Mesenchymal stem cell (in vitro differentiated cells and primary cell): ENCODE measurements at regions not wholly inside any gene's neighbourhood (a gene's known extent, or its start where the extent isn't known, plus 50 kb on each side); places are given as distances from the start of the nearest gene placed in this dataset.
A peak's percentile ranks its signal among the peaks of the same experiment; 100 is the strongest.

Experiments
- DNase-seq: peaks from one replicate; pipeline ENCODE4 v3.0.0-alpha.2; 2013
- H2AFZ ChIP-seq: one replicate; pipeline ENCODE4 v1.6.1; 2013; ENCODE audit warnings: low read depth, mild to moderate bottlenecking, control low read depth, inconsistent platforms, low read length, moderate library complexity
- H2AK5ac ChIP-seq: 2 replicates; pipeline ENCODE4 v1.6.1; 2013; ENCODE audit warnings: low read length, moderate library complexity, mild to moderate bottlenecking, inconsistent platforms; ENCODE audit not compliant: severe bottlenecking
- H2BK120ac ChIP-seq: one replicate; pipeline ENCODE4 v1.6.1; 2013; ENCODE audit warnings: low read depth, mild to moderate bottlenecking, inconsistent platforms, low read length, moderate library complexity
- H2BK12ac ChIP-seq, 2 experiments: one replicate each; pipeline ENCODE4 v1.6.1; 2013; ENCODE audit warnings: inconsistent platforms in 2 of 2, low read length in 2 of 2, mild to moderate bottlenecking in 2 of 2, moderate library complexity in 2 of 2, control low read depth in 1 of 2
- H2BK15ac ChIP-seq: one replicate; pipeline ENCODE4 v1.6.1; 2013; ENCODE audit warnings: mild to moderate bottlenecking, low read depth, inconsistent platforms; ENCODE audit not compliant: poor library complexity, severe bottlenecking
- H2BK5ac ChIP-seq: 2 replicates; pipeline ENCODE4 v1.6.1; 2013; ENCODE audit warnings: low read depth, mild to moderate bottlenecking, low read length, control low read depth, inconsistent platforms; ENCODE audit not compliant: poor library complexity, severe bottlenecking
- H3K14ac ChIP-seq, 2 experiments: one replicate each; pipeline ENCODE4 v1.6.1; 2013; ENCODE audit warnings: inconsistent platforms in 2 of 2, low read length in 2 of 2, control low read depth in 1 of 2, mild to moderate bottlenecking in 1 of 2, moderate library complexity in 1 of 2
- H3K18ac ChIP-seq, 2 experiments: one replicate each; pipeline ENCODE4 v1.6.1; 2013; ENCODE audit warnings: inconsistent platforms in 2 of 2, low read length in 2 of 2, control low read depth in 1 of 2, low read depth in 1 of 2, mild to moderate bottlenecking in 1 of 2
- H3K23ac ChIP-seq, 2 experiments: one replicate each; pipeline ENCODE4 v1.6.1; 2013; ENCODE audit warnings: inconsistent platforms in 2 of 2, low read length in 2 of 2, mild to moderate bottlenecking in 2 of 2, moderate library complexity in 2 of 2, control low read depth in 1 of 2
- H3K27ac ChIP-seq: 2 replicates; pipeline ENCODE4 v1.5.1; 2013; ENCODE audit warnings: mild to moderate bottlenecking, moderate library complexity, low read length, control low read depth, inconsistent platforms; ENCODE audit not compliant: poor library complexity, severe bottlenecking
- H3K27me3 ChIP-seq, 2 experiments: 2 replicates each; pipeline versions ENCODE4 v1.6.1 to v1.7.0; 2013; ENCODE audit warnings: low read length in 2 of 2, mild to moderate bottlenecking in 2 of 2, moderate library complexity in 2 of 2, control low read depth in 1 of 2, inconsistent platforms in 1 of 2; ENCODE audit not compliant: control insufficient read depth in 1 of 2, insufficient read depth in 1 of 2
- H3K36me3 ChIP-seq, 2 experiments: 2 replicates each; pipeline versions ENCODE4 v1.6.1 to v1.7.0; 2013; ENCODE audit warnings: low read length in 2 of 2, control low read depth in 1 of 2, inconsistent platforms in 1 of 2, low read depth in 1 of 2, mild to moderate bottlenecking in 1 of 2; ENCODE audit not compliant: insufficient read depth in 2 of 2, control insufficient read depth in 1 of 2
- H3K4ac ChIP-seq, 2 experiments: one replicate each; pipeline ENCODE4 v1.6.1; 2013; ENCODE audit warnings: inconsistent platforms in 2 of 2, low read length in 2 of 2, mild to moderate bottlenecking in 2 of 2, moderate library complexity in 2 of 2, control low read depth in 1 of 2, low read depth in 1 of 2
- H3K4me1 ChIP-seq: 2 replicates; pipeline ENCODE4 v1.6.1; 2013; ENCODE audit warnings: low read depth, low read length, control low read depth; ENCODE audit not compliant: control insufficient read depth, insufficient read depth
- H3K4me2 ChIP-seq: 2 replicates; pipeline ENCODE4 v1.6.1; 2013; ENCODE audit warnings: low read length, mild to moderate bottlenecking, inconsistent platforms; ENCODE audit not compliant: poor library complexity, severe bottlenecking
- H3K4me3 ChIP-seq, 2 experiments: 2 replicates each; pipeline versions ENCODE4 v1.5.1 to v1.7.0; 2013; ENCODE audit warnings: low read length in 2 of 2, mild to moderate bottlenecking in 2 of 2, control low read depth in 1 of 2, low read depth in 1 of 2; ENCODE audit not compliant: insufficient read depth in 1 of 2
- H3K79me1 ChIP-seq: replicated peaks from 2 replicates; pipeline ENCODE4 v1.6.1; 2013; ENCODE audit warnings: mild to moderate bottlenecking, control low read depth, low read length, inconsistent platforms; ENCODE audit not compliant: poor library complexity, severe bottlenecking
- H3K9ac ChIP-seq: 2 replicates; pipeline ENCODE4 v1.7.0; 2013; ENCODE audit warnings: mild to moderate bottlenecking, low read length, moderate library complexity
- H3K9me3 ChIP-seq: 2 replicates; pipeline ENCODE4 v1.7.0; 2013; ENCODE audit warnings: mild to moderate bottlenecking, low read length; ENCODE audit not compliant: control insufficient read depth
- H4K8ac ChIP-seq: one replicate; pipeline ENCODE4 v1.6.1; 2013; ENCODE audit warnings: inconsistent platforms, mild to moderate bottlenecking, low read length, moderate library complexity
- H4K91ac ChIP-seq: one replicate; pipeline ENCODE4 v1.6.1; 2013; ENCODE audit warnings: mild to moderate bottlenecking, low read length, inconsistent platforms
- WGBS: methylation state at CpG from one replicate; pipeline ENCODE4 v1.1.7; 2013; ENCODE audit warnings: mixed read lengths; 5-methylcytosine and 5-hydroxymethylcytosine counted together

GRCh38 chr11:15333407-15333806 is 218.7 kb downstream of the INSC start:
- Histone ChIP-seq H3K27me3 (no peaks in the 10 kb centered on the region), H3K18ac (no peak overlapping the region), H3K23ac (no peak overlapping the region), H3K36me3 (no peaks in the 10 kb centered on the region), H3K9me3 (no peaks in the 10 kb centered on the region), H3K4me1 (no peaks in the 10 kb centered on the region), H3K79me1 (no peaks in the 10 kb centered on the region), H2BK120ac (no peak overlapping the region), H2BK5ac (no peak overlapping the region), H3K4me2 (no peak overlapping the region), H3K4ac (no peak overlapping the region), H3K14ac (no peak overlapping the region), H3K27ac (no peak overlapping the region), H4K91ac (no peak overlapping the region), H2AK5ac (no peak overlapping the region), H4K8ac (no peak overlapping the region), H2AFZ (no peak overlapping the region), H2BK15ac (no peak overlapping the region), H2BK12ac (no peak overlapping the region), H3K9ac (no peak overlapping the region), H3K4me3 (no peak overlapping the region)
- DNase-seq, result no peak
- no CpG with 5 or more reads among the region's 1 CpG for WGBS

GRCh38 chr11:15334766-15335165 is 220.0 kb downstream of the INSC start:
- no peak overlapping the region for H3K4ac ChIP-seq
- H3K23ac ChIP-seq, result no peak overlapping the region
- no peak overlapping the region for H3K27ac ChIP-seq
- H2BK5ac ChIP-seq, result no peak overlapping the region
- DNase-seq, result no peak
- no peak overlapping the region for H2BK15ac ChIP-seq
- peaks cover 8% of the 10 kb centered on the region for H3K9me3 ChIP-seq
- WGBS, result 90% methylated on average over 3 of the region's 3 CpGs
- no peak overlapping the region for H2BK120ac ChIP-seq
- H3K9ac ChIP-seq, result no peak overlapping the region
- no peak overlapping the region for H4K8ac ChIP-seq
- H3K4me1 ChIP-seq, result no peaks in the 10 kb centered on the region
- no peak overlapping the region for H2AFZ ChIP-seq
- H4K91ac ChIP-seq, result no peak overlapping the region
- H2AK5ac ChIP-seq, result no peak overlapping the region
- no peak overlapping the region for H2BK12ac ChIP-seq
- H3K79me1 ChIP-seq, result no peaks in the 10 kb centered on the region
- no peak overlapping the region for H3K4me2 ChIP-seq
- H3K4me3 ChIP-seq, result no peak overlapping the region
- H3K14ac ChIP-seq, result no peak overlapping the region
- H3K27me3 ChIP-seq, result no peaks in the 10 kb centered on the region
- no peak overlapping the region for H3K18ac ChIP-seq
- H3K36me3 ChIP-seq, result no peaks in the 10 kb centered on the region

- Histone ChIP-seq H3K36me3 (no peaks in the 10 kb centered on the region), H3K4me2 (no peak overlapping the region), H3K27ac (no peak overlapping the region), H3K79me1 (no peaks in the 10 kb centered on the region), H2BK15ac (no peak overlapping the region), H3K18ac (no peak overlapping the region), H3K9ac (no peak overlapping the region), H2AK5ac (no peak overlapping the region), H3K9me3 (peaks cover 8% of the 10 kb centered on the region), H3K23ac (no peak overlapping the region), H4K91ac (no peak overlapping the region), H2BK120ac (no peak overlapping the region), H3K4me1 (no peaks in the 10 kb centered on the region), H2BK12ac (no peak overlapping the region), H3K4me3 (no peak overlapping the region), H4K8ac (no peak overlapping the region), H2BK5ac (no peak overlapping the region), H3K27me3 (no peaks in the 10 kb centered on the region), H2AFZ (no peak overlapping the region), H3K14ac (no peak overlapping the region), H3K4ac (peak overlapping the region in 1 of 2 experiments; percentile 37)
- DNase-seq, result no peak
- 39% methylated on average over 3 of the region's 3 CpGs for WGBS
Observed at GRCh38 chr11:15336021-15336420, 221.3 kb downstream of the INSC start.

GRCh38 chr11:15339302-15339701 is 224.6 kb downstream of the INSC start:
- Histone ChIP-seq H3K18ac (no peak overlapping the region), H3K4me2 (no peak overlapping the region), H4K8ac (no peak overlapping the region), H2BK120ac (no peak overlapping the region), H3K4ac (no peak overlapping the region), H3K4me1 (no peaks in the 10 kb centered on the region), H2BK12ac (no peak overlapping the region), H3K9ac (no peak overlapping the region), H2BK15ac (no peak overlapping the region), H3K4me3 (no peak overlapping the region), H3K23ac (no peak overlapping the region), H2AFZ (no peak overlapping the region), H3K36me3 (no peaks in the 10 kb centered on the region), H3K9me3 (peaks cover 8% of the 10 kb centered on the region), H3K79me1 (no peaks in the 10 kb centered on the region), H4K91ac (no peak overlapping the region), H2AK5ac (no peak overlapping the region), H3K27ac (no peak overlapping the region), H3K27me3 (no peaks in the 10 kb centered on the region), H3K14ac (no peak overlapping the region), H2BK5ac (no peak overlapping the region)
- no CpG with 5 or more reads among the region's 1 CpG for WGBS
- no peak for DNase-seq
